Medulla oblongata (tissue), 1 donor: ENCODE measurements at regions not wholly inside any gene's neighbourhood (a gene's known extent, or its start where the extent isn't known, plus 50 kb on each side); places are given as distances from the start of the nearest gene placed in this dataset.
A peak's percentile ranks its signal among the peaks of the same experiment; 100 is the strongest.
"Not testable (repeated sequence)": the region's sequence is repeated elsewhere in the genome, so short reads cannot be mapped to it uniquely, and the experiment has no call there.

Experiments used
- DNase-seq: peaks from one replicate; pipeline ENCODE4 v3.0.0-alpha.2; 2015; ENCODE audit errors: extremely low spot score

DNA sequence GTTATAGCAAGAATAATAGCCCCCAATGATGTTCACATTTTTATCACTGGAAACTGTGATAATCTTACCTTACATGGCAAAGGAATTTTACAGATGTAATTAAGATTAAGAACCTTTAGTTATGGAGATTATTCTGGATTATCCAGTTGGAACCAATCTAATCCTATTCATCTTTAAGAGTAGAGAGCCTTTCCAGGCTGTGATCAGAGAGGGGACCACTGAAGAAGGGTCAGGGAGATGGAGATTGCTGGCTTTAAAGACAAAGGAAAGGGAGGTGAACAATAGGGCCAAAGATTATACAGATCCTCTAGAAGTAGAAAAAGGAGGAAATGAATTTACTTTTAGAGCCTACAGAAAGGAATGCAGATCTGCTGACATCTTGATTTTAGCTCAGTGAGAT lies 253.5 kb upstream of the GRIN3A start:
- DNase-seq, result no peak

DNA sequence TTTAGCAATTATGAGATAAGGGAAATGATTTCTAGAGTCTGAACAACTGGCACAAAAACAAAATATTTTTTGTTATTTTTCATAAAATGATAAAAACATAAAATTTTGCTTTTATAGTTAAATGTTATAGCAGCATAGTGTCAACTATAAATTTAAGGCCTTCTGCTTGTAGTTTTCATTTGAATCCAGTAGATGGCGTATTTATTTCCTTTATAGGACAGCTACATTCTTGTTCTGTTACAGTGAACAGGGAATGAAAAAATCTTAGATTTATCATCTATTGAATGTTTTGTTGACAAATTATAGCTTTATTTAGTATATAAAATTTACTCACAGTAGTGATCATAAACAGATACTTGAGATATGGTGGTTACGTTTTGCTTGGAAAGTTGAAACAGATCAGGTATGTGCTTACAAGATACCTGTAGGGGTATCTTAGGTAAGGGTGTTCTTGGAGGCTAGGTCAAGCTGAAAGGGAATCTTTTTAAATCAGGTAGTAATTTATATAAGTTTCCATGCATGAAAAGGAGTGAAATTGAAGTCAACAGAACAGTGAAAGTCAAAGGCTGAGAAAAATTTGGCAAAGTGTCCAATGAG lies 239.3 kb upstream of the GRIN3A start:
- DNase-seq, result peak; percentile 15

DNA sequence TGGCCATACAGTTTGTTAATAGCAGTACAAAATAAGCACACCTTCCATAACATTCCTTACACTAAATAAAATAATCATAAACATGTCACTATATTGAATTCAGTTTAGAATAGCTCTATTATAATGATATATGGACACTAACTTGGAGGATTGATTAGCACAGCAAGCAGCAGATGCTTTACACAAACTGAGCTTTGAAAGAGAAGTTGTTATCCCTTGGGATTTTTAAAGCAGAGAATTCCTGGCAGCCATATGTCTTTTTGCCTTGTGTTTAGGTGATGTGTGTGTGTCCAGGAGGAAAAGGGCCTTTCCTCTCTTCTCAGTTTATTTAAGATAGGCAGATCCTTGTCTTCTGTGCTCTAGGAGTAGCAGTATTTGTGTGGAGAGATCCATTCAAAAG lies 232.2 kb upstream of the GRIN3A start:
- DNase-seq, result no peak

DNA sequence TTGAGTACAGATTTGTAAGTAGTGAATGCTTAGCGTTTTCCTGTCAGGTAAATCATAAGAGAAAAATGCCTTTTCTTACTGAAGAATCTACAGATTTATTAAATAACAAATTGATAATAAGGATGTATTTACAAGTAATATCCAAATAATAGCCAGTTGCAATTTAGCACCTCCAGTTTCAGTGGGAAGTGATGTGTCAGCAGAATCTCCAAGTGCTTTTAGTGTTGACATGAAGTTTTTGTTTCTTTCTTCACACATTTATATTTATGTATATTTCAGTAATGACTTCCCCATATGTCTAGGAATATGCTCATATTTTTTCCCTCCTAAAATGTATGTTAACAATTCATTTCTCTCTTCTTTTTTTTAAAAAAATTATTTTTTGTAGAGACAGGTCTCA lies 229.9 kb upstream of the GRIN3A start:
- no peak for DNase-seq

DNA sequence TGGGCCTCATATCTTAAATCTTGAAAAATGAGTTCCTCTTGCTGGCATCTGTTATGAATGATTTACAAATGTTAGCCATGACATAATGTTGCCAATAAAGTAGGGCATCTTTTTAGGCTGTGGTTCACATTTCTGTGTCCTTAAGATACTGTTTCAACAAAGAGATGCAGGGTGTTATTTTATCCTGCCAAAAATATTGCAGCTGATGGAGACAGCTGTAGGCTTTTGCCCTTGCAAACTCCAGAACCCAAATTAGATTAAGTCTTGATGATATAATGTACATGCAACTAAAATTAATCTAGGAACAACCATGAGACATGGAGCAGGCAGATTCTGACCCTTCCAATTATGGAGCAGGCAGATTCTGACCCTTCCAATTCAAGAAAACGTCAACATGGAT lies 228.2 kb upstream of the GRIN3A start:
- no peak for DNase-seq

DNA sequence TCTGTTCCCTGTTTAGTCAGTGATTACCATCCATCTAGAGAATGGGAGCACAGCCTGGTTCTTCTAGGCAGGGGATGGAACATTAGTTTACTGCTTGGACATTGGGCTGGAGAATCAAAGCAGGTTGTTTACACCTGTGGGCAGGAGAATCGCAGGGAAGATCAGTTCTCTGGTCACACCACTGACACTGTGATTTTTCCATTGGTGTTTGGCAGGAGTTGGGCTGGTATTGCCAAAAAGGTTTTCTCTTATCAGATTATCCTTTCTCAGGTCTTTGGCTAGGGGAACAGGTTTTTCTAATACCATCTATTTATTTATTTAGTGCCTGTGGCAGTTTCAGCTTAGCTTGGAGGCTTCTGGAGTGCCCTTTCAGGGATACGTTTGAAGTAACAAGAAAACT lies 219.3 kb upstream of the GRIN3A start:
- no peak for DNase-seq

DNA sequence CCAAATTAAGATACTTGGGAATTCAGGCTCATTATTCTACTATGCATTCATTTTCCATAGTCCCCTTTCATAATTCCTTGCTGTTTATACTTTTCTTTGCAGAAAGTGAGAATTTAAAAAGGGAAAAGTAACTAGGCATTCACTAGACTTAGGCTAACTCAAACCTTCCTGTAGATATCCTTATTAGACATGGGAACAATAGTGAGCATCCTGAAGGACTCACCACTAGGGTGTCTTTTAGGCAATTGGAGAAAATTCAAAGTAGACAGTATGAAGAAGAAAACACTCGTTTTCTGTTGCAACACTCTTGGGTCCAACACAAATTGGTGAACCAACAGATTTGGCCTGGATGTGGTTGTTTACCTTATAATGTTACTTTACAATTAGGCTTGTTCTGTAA lies 213.2 kb upstream of the GRIN3A start:
- DNase-seq, result no peak

DNA sequence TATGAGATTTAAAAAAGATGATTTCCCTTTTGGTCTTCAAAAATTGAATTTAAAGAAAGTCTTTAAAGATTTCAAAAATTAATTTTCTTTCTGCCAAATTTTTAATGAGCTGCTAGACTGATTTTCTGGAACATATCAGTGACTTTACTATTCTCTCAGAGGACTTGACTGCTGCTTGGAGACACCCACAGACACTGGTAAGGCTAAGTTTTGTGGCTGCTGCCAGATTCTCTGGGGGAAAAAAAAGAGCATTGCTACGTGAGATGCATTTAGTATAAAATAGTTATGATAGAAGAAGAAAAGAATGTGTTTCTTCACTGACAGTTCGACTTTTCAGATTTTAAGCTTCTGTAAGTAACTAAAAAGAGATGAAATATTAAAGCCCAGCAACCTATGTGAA lies 193.3 kb upstream of the GRIN3A start:
- DNase-seq, result no peak

DNA sequence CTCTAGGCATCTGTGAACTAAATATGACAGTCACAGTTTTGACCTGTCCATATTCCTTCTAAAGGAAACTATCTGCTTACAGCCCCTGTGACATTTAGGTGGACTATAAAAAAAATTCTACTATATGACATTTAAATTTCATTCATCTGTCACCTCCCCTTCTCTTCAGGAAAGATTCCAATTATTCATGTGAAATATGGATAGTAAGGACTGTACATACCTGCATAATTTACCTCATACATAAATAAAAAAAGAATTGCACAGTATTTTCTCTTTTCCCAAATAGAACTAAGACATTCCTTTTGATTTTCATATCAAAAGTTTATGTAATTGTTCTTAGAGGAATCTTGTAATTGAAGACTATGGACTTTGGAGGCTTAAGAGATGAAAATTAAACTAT lies 192.3 kb upstream of the GRIN3A start:
- no peak for DNase-seq

DNA sequence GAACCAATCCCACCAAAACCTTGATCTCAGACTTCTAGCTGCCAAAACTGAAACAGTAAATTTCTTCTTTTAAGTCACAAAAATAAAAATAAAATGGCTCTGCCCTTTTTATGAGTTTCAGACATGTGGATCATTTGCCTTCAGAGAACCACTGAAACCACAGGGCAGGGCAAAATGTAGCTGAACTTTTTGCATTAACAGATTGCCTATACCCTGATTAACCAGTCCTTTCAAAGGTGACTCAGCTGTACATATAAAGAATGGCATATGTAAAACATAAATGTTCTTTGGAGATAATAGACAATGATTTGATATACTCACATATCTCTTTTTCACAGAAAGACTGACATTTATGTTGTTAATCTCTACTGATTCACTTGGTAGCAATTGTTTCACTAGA lies 187.1 kb upstream of the GRIN3A start:
- DNase-seq, result no peak

DNA sequence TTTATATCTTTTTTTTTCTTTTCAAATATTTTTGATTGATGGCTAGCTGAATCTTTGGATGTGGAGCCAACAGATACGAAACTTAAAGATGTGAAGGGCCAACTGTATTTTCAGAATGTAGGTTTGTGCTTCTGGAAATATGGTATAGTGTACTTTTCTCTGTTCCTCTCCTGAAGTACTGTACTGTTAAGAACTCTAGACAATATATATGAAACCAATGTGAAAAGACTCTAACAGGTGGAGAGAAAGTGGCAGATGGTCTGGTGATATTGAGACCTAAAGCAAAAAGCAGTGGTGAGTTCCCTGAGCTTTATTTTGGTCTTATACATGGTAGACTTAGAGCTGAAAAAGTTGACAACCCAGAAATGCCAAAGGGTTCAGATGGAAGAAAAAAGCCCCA lies 185.0 kb upstream of the GRIN3A start:
- no peak for DNase-seq

DNA sequence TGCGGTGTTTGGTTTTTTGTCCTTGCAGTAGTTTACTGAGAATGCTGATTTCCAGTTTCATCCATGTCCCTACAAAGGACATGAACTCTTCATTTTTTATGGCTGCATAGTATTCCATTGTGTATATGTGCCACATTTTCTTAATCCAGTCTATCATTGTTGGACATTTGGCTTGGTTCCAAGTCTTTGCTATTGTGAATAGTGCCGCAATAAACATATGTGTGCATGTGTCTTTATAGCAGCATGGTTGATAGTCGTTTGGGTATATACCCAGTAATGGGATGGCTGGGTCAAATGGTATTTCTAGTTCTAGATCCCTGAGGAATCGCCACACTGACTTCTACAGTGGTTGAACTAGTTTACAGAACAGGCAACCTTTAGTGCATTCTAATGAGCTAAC lies 178.5 kb upstream of the GRIN3A start:
- not testable (repeated sequence) for DNase-seq

DNA sequence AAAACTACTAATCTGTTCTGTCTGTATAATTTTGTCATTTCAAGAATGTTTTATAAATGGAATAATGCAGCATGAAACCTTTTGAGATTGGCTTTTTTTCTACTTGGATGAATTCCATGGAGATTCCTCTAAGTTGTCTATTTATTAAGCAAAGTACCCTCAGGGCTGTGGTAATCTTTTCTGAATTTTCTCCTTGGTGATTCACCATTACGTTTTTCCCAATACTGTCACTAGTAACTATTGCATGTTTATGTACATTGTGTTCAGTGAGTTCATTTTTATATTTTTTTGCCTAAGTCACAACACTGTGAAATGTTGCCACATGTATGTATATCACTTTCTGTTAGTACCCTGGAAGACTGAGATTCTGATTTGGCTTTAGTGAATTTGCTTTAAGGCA lies 177.0 kb upstream of the GRIN3A start:
- DNase-seq, result no peak

DNA sequence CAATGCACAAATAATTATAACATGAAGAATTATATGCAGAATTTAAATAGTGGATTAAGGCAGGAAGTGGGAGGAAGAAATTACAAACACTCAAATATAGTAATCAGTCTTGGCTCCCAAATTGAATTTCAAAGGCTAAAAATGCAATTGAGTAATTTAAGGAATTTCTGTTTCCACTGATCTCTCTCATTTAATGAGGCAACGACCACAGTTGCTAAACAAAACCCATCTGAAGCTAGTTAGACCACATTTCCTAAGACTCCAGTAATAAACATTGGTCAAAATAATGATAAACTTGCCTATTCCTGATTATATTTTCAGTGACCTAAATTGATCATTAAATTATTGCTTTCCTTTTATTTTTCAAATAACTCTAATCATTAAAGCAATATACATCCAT lies 174.3 kb upstream of the GRIN3A start:
- no peak for DNase-seq

DNA sequence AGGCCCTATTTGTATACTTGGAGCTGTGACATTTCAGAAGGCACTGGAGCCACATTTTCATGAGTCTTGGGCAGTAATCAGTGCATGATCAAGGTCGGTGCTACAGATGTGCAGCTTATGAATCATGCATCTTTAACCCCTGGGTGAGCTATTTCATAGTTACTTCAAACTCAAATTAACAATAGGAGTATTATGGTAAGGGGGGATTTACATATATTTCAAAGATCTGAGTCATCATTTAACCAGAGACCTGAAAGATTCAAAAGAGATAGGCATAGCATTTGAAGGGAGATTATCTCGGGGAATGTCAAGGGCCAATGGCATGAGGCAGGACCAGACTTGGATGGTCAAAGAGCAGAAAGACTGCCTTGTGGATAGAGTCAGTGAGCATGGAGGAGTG lies 169.0 kb upstream of the GRIN3A start:
- DNase-seq, result no peak

DNA sequence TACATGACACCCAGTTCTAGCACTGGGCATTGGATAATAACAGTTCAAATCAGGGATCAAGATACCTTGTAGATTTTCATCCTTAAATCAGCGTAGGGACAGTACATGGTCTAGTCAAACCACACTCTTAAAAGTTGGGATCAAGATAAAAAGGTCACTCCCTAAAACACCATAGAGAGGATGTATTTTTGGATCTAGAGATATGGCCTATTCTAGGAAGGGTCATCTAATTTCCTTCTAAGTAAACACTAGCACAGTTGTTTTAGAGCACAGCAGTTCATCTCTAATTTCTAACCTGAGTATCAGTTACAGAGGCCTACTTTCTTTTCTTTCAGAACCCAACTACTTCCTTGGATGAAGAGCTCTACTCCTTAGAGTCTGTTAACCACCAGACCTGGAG lies 166.4 kb upstream of the GRIN3A start:
- DNase-seq, result no peak

DNA sequence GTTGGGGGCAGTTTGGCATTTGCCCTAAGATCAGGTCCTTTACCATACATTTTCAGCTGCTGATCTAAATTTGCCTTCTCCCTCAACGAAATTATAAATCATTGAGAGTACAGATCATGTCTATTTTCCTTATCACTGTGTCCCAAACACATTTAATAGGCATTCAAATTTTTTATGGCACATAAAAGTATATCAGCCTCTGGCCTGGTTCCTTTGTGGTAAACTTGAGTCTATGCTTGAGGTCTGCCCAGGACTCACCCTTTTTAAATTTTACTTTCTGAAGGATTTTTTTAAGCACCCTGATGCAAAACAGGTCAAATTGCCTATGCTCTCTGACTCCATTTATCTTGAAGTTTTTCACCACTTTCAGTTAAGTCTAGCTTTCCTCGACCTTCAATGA lies 163.6 kb upstream of the GRIN3A start:
- no peak for DNase-seq

DNA sequence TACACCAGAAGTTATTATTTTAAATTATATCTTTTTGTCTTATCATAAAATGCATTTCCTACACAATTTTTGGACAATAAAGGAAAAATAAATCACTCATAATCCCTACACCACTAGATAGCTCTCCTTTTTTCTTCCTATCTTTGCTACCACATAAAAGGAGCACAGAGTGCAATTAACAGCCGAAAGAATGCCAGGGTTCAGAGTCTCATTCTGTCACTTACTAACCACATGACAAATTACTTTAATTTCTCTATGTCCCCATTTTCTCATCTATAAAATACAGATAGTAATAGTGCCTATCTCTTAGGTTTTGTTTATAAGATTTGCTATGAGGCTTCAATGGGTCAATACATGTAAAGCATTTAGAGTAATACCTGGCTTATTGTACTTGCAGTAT lies 158.7 kb upstream of the GRIN3A start:
- DNase-seq, result no peak

DNA sequence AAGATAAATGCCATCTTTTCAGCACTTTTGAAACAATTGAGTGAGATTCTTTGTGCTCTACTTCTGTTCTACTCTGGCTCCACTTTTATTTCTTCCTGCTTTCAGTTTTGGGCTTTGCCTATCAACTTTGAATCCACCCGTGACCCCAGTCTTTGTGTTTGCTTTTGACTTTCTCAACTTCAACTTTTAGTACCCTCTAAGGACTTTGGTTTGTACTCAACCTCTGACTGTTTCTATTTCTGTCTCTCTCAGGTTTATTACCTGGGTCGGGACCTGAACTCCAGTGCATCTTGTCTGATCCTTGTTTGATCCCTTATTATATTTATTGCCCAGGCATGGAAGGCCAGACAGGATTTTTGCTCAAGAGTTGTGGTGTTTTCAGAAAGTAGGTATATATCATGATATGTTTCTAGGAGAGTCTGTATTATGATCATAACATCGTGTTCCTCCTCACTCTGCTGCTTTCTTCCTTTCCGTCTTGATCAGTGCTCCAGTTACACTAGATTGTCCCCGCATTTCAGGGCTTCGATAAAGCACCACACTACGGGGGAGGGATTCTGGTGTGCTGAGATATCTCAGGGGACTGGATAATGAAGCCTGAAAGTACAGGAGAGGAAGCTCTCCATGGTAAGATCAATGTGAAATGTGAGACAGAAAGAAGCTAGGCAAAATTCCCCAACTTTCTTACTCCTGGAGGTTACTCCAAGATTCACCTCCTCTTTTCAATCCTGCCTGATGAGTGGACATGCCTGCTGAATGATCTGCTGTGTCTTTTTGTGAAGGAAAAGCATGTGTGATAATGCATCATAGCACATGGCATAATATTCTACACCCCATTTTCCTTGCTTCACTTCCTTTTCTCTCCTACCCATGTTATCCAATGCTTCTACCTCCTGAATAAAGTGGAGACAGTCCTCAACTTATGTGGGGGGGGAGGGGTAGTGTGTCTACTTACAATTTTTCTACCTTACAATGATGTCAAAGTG lies 155.5 kb upstream of the GRIN3A start:
- DNase-seq, result no peak

DNA sequence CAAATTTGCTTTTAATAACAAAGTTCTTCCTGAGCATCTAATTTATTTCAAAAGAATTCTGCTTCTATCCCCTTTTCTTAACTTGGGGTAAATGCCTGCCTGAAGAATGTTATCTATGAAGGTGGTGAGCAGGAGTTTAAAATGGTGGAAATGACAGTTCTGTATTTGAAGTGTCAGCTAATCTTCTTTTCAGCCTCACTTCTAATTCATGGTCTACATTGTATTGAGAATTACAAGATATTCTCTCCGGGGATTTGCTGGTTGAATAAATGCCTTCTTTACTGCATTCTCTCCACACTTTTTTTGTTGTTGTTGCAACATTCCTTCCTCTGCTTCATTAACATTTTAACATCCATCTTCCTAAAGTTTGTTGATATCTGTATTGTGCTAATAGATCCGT lies 143.1 kb upstream of the GRIN3A start:
- no peak for DNase-seq

DNA sequence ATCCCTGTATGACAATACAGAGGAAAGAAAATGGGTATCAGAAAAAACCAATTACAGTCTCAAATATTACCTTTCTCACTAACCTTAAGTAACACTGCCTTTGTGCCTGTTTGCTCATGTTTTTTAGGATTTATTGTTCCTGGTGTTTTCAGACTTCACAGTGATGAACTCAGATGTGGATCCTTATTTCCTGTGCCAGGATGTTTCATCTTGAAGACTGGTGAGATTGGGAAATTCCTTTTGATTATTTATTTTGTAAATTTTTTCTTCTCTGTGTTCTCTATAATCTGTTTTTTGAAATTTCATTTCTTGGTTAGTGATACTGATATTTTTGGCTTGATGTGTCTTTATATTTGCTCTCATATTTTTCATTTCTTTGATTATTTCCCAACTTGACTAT lies 142.4 kb upstream of the GRIN3A start:
- no peak for DNase-seq

DNA sequence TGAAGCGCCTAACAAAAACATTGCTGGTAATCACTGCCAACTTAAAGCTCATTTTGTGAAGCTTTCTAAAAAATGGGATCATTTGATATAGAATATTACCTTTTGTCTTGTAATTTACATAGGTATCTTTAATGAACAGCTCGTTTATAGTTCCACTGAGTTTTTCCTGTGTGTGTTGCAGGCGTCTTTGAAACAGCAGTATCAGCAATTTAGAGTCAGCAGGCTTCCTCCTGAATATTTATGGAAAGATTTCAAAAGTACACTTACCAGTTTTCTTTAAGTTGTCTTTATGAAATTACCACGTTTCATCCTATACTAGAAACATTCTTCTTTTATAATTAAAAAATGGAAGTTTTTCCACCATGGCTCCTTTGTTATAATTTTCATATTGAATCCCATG lies 140.3 kb upstream of the GRIN3A start:
- DNase-seq, result no peak

DNA sequence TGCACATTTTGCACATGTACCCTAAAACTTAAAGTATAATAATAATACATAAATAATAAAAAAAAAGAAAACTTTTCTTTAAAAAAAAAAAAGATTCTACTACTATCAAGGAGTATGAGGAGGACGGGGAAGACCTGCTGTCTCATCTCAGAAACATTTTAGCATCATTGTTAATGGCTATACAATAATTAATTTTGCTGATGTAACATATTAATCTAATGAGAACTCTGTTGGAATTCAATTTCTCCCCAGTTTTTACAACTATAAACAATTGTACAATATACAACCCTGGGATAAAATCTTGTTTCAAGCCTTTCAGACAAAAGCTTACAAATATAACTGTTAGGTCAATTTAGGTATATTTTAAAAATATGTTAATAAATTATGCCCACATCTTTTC lies 139.0 kb upstream of the GRIN3A start:
- DNase-seq, result no peak

DNA sequence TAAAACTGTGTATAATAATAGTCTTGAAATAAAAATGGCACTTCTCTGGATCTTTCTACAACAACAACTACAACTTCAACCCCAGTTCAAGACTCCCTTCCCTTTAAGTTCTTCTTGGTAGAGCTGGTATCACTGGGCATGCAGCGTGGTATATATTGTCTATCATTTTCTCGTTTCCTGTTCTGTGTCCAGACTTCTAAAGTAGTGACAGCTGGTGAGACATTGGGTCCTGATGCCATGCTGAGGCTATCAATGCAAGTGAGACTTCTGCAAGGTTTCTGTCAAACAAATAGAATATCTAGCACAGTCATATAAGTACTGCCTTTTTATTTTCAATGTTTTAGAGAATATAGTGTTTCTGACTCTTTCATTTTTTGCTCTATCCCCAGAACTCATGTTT lies 123.0 kb upstream of the GRIN3A start:
- no peak for DNase-seq
